GM19238 (cell line): ENCODE measurements at regions not wholly inside any gene's neighbourhood (a gene's known extent, or its start where the extent isn't known, plus 50 kb on each side); places are given as distances from the start of the nearest gene placed in this dataset.

Source experiments
- DNase-seq: peaks from one replicate; pipeline ENCODE4 v3.0.0; 2011; ENCODE audit warnings: low spot score; ENCODE audit not compliant: insufficient read length

DNA sequence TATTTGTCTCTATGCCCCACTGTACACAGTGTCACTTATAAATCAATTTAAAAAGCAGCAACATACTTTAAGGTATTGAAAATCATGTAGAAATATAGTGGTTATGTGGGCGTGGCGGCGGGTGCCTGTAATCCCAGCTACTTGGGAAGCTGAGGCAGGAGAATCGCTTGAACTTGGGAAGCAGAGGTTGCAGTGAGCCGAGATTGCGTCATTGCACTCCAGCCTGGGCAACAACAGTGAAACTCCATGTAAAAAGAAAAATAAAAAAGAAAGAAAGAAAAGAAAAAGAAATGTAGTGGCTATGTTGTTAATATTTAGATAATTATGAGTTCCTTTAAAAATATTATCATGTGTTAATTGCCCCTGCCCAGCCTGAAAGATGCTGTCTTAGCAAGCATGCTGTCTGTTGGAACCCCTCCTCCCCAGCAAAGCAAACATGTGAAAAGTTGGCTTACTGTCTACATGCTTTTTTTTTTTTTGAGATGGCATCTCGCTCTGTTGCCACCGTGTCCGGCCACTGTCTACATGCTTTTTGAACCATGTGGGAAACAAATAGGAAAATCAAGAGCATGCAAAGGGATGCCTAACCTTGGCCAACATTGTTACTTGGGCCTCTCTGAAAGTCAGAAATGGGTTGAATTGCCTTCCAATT, 151.4 kb upstream of the TSHZ2 start:
- no peak for DNase-seq

DNA sequence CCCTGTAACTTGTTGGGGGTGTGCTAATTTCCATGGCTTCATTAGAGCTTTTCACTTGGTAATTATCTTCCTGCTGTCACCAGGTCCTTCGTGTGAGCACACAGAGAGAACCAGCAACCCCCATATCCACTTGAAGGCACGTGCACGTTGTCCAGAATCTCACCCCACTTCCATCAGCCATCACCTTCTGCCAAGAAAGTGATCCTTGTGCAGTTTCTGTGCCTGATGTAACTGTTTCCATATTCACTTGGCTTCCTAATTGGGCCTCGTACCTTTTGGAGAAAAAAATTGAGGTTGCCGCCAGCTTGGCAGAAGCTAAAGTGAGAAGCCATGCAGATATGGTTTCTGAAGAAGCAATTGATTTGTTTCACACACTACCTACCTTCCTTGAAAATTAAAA, 153.7 kb upstream of the TSHZ2 start:
- DNase-seq: no peak

DNA sequence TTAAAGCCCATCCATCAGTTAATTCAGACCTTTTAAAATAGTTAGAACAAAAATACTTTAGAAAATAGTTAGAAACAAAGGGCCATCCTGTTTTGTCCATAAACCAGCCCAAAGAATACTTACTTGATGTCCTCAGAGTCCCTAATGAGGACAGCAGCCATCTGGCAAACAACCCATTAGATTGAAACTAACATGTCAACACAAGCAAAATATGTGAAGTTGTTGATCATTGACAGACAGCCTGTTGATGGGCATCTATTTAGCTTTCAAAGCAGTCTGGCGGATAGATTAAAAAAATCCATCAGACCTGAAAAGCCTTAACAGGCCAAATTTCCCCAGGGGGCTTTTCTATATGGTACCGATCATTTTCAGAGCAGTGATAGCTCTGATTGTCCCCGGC, 154.2 kb upstream of the TSHZ2 start:
- DNase-seq: no peak

- no peak for DNase-seq
These were observed 154.6 kb upstream of the TSHZ2 start for GRCh38 chr20:52817511-52817910.

DNA sequence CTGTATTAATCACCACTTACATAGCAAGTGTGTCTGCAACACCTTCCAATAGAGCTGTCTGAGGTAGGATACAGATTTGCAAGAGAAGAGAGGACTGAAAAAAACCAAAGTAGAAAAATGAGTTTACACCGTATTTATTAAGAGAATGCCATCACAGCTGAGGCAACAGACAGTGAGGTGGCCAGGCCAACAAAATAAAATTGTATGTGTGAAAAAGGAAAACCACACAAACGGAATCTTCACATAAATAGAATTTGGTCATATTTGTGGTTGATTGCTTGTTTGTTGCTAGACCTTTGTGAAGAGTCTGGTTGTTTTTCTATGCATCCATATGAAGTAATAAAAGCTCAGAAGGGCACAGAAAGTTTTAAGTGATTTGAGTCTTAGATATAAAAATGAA, 157.8 kb upstream of the TSHZ2 start:
- no peak for DNase-seq

DNA sequence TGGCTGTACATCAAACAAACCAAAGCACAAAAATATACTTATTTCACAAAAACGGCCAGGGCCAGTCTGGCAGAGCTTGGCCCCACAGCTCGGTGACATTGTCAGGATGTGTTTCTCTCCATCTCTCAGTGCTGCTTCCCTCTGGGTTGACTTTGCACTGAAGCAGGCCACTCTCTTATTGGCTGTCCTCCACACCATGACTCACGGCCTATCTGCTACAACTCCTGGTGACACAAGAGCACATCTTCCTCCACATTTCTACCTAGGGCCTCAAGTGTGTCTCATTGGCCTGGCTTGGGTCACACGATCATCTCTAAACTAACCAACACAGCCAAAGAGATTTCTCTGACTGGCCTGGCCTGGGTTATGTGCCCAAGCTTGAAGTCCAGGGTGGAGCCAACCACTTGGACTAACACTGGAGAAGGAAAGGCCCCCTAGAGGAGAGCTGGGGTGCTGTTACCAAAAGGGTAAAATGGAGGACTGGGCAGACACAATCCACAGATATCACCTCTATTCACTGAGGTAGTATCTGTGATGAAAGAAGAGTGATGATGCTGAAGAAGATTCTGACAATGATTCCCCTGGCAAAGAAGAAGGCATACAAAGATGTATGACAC, 159.8 kb upstream of the TSHZ2 start:
- DNase-seq: no peak

- no peak for DNase-seq
These were observed 163.2 kb upstream of the TSHZ2 start for GRCh38 chr20:52809003-52809402.

DNA sequence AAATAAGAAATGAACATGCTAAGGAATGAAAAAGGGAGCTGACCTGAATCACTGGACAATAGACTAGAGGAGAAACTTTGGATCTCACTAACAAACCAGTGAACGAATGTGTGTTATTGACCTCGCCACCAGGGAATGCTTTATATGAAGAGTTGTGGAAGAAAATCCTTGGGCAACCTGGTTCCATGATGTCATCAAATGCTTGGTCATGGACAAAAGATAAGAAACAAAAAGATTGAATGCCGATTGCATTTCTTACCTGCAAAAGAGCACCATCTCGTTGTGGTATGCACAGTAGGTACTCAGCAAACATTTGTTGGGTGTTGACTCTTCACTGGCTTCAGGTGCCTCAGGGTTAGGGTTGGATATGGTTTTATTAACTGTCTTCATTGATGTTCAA, 165.2 kb upstream of the TSHZ2 start:
- no peak for DNase-seq

DNA sequence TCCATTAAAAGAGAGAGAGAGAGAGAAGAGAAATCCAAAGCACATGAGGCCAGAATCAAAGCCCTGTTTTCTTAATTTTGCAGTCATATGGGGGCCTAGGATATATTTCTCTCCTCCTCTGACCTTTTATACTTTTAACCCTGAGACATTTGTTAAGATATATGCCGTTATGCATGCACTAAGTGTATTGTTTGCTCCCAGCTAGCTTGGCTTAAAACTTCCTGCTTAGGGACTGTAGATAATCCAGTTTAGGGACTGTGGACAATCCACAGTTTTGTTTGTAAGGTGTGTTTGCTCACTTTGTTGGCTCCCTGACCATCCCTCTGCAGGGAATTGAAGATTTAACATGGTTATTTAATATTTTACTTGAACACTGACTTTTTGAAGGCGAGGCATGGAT, 166.3 kb upstream of the TSHZ2 start:
- no peak for DNase-seq

DNA sequence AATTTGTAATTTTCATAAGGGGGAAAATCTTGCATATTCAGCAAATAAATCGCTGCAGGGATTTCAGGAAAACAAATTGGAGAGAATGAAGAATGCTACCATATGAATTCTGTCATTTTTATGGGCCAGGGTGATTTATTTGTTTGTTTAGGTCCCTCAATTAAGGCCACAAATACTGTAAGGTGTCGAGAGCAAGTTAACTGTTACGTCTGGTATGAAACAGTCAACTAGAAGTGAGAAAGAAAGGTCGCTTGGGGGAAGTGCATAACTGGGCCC, 166.9 kb upstream of the TSHZ2 start:
- no peak for DNase-seq

- no peak for DNase-seq
These were observed 167.5 kb upstream of the TSHZ2 start for GRCh38 chr20:52804497-52805295.

DNA sequence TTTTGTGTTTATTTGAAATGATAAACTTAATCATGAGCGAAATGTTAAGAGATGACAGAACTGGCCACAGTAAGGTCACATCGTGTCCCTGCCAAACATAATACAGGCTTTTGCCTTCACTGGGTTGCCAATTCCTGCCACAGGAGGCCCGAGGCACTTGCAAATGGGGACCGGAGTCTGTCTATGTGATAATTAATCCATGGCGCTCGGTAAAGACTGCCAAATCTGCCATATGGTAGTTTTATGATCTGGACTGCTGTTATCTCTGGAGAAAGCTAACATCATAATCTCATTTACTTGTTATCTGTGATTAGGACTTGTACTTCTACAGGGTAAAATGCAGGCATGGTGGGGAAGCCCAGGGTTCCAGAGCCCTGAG, 170.5 kb upstream of the TSHZ2 start:
- no peak for DNase-seq

DNA sequence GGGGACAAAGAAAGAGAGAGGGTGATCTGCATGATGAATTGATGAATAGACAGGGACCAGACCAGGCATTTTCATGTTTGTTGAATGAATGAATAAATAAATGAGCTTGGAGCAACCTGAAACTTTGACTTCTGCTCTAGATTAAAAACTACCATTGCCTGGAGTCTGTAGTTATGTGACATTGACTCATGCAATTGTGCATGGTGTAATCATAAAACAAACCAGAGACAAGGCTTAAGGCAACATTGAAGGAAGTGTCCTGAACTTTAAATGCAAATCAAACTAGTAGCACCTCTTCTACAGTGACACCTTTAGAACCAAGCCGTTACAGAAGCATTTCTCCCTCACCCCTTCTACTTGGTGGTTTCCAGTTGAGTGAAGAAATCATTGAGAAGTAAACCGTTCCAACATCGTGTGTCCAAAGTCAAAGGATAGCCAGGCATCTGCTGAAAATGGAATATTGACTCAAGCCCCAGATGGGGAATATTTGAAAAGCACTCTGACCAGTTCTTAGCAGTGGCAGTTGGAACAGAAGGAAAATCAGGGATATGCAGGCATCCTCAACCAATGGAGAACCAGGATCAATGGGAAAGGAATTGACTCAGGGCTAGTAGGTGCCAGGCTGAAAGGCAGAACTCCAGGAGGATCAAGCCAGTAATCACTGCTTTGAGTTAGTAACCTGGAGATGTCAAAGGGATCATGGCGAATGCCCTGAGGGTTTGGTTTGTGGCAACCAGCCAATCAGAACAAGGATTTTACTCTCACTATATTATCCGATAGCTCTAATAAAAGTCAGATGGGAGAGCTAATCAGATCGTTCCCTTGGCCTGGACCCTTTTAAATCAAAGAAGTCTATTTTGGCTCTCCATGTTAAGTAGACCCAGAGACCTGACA, 171.2 kb upstream of the TSHZ2 start:
- DNase-seq: no peak

DNA sequence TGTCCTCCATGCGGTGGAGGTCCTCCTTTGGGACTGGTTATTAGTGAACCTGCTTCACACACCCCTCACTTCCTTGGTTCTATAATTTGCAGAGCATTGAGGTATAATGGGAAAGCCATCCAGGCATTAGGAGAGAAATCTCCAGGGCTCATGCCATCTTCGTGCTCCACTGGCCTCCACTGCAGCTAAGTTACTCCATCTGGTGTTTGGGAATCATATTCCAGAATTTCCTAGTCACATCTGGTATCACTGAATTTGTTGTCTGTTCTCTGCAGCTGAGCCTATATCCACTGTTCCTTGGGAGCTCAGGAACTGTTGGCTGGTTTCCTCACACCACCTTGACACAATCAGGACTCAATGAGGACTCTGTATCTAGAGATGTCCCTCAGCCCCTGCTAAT, 173.0 kb upstream of the TSHZ2 start:
- DNase-seq: no peak

DNA sequence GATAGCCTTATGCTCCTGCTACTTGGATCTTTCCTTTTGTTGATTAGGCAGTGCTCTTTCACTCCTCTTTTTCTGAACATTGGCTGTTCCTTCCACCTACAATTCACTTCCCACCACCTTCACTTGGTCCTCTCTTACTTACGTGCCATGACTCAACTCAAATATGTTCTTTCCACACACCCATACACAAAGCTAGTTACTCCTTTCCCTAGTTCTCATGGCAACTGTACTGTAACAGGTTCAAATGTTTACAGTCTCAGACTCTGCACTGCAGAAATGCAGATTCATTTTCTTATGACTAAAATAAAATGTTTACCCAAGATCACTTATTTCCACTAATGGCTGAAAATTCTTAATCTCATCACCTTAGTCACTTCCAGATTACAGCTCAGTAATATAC, 174.0 kb upstream of the TSHZ2 start:
- no peak for DNase-seq

GRCh38 chr20:52794853-52795252, 177.3 kb upstream of the TSHZ2 start:
- DNase-seq: no peak

GRCh38 chr20:52793339-52793963, 178.7 kb upstream of the TSHZ2 start:
- no peak for DNase-seq

DNA sequence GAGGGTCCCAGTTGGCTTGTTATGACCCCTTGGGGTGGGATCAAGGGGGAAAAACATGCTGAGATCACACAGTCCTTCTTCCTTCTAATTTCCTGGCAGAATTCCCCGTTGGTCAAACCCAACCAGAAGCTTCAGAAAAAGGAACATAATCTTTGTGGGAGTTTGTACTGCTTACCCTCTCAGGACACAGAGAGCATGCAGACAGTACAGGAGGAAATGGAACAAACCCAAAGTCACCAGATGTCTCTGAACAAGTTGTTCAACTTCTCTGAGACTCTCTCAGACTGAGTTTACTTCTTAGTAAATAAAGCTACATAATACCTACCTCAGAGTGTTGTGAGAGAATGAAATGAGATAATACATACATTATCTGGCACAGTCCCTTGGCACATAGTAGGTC, 181.1 kb upstream of the TSHZ2 start:
- DNase-seq: no peak

DNA sequence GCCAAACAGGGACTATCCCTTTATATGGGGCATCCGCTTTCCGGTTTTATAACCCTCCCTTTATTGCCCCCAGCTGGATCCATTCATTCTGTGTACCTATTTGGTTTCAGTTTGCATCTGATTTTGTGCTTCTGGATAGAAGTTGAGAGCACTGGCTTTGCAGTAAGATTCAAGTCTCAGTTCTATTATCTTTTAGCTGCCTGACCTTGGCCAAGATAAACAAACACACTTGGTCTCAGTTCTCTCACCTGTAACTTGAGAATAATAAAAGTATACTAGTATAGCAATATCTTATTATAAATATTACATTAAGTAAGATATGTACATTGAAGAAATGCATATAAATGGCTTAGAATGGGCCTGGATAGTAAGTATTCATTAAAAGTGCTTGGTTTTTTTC, 182.4 kb upstream of the TSHZ2 start:
- DNase-seq: no peak

DNA sequence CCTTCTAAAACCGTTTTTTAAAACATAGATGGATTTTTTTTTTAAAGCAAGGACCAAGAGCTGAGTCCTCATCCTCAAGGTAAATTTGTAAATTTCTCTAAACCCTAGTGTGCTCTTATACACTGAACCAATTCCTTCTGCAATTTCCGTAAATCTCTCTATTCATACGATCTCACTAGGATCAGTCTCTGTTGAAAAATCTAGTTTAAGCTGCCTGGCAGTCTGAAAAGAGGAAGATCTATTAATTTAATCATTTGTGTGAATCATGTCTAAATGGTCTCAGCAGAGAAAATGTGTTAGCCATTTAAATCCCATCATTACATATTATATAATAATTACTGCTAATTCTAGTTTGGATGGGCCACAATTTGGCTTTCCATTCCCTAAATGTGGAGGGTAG, 184.2 kb upstream of the TSHZ2 start:
- DNase-seq: no peak

DNA sequence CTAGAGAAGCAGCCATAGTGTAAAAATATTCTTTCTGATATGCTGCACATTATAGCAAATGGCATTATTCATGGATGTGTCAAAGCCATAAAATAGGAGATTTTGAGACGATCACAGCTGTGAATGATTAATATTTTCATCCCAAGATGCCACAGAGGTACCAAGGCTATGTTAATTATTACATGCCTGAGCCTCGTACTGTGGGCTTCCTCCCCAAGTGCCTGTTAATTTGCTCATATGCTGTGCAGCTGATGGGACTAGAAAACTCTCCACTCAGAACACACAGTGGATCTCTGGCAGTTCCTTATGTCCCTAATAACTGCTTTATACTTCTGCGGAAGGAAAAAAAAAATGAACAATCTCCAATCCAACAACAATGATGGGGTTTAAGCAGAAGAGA, 184.9 kb upstream of the TSHZ2 start:
- DNase-seq: no peak

DNA sequence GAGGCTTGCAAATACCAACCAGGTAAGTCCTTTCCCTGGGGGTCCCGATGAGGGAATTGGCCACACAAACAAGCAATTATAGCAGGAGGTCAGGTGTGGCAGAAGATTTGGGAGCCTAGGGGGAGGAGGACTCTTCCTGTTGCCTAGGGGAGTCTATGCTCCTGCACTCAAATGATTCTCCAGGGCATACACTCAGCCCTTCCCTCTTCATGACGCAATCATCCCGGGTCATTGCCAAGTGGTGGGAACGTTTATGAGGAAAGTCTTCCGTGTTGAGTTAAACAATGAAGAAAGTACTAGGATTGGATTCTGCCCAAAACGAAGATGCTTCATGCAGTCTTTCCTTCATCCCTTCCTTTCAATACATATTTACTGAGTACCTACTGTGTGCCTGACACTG, 186.5 kb upstream of the TSHZ2 start:
- no peak for DNase-seq
